22Rv1 (cell line): ENCODE measurements at regions not wholly inside any gene's neighbourhood (a gene's known extent, or its start where the extent isn't known, plus 50 kb on each side); places are given as distances from the start of the nearest gene placed in this dataset.
A peak's percentile ranks its signal among the peaks of the same experiment; 100 is the strongest.
"Not testable (repeated sequence)": the region's sequence is repeated elsewhere in the genome, so short reads cannot be mapped to it uniquely, and the experiment has no call there.

Experiments used
- H3K27ac ChIP-seq: fragments of 450-650 bp; 2 replicates; pipeline ENCODE4 v1.5.1; 2017
- CTCF ChIP-seq: fragments of 450-650 bp; IDR thresholded peaks from 2 replicates; pipeline ENCODE4 v1.5.1; 2017; ENCODE audit warnings: mild to moderate bottlenecking
- ZFX ChIP-seq: fragments of 450-650 bp; IDR thresholded peaks from 2 replicates; pipeline ENCODE4 v1.6.1; 2017; ENCODE audit warnings: antibody characterized with exemption, borderline replicate concordance

- H3K27ac ChIP-seq: not testable (repeated sequence)
Measured at GRCh38 chr1:243074224-243074623, 180.9 kb downstream of the CEP170 start.

DNA sequence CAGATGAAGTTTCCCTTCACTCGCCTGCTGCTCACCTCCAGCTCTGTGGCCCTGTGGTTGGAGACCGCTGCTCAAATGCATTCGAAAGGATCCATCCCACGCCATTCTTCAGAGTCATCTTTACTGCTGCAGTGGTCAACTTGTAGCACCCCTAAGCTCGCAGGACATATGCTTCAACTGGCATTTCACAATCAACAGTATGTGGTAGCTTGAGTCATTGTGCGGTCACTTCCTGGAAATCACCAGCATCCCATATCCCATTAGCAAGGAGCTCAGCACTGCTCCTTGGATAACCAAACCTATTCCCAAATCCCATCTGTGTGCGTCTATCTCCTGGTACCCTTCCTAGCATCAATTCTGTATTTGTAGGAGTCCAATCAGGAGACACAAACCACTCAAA is 188.0 kb downstream of the CEP170 start:
- H3K27ac ChIP-seq: not testable (repeated sequence)

- not testable (repeated sequence) for H3K27ac ChIP-seq
Measured at GRCh38 chr1:243061965-243062364, 193.1 kb downstream of the CEP170 start.

- H3K27ac ChIP-seq: not testable (repeated sequence)
Measured at GRCh38 chr1:243055510-243055909, 199.6 kb downstream of the CEP170 start.

GRCh38 chr1:243055091-243055490 is 200.0 kb downstream of the CEP170 start:
- not testable (repeated sequence) for H3K27ac ChIP-seq

DNA sequence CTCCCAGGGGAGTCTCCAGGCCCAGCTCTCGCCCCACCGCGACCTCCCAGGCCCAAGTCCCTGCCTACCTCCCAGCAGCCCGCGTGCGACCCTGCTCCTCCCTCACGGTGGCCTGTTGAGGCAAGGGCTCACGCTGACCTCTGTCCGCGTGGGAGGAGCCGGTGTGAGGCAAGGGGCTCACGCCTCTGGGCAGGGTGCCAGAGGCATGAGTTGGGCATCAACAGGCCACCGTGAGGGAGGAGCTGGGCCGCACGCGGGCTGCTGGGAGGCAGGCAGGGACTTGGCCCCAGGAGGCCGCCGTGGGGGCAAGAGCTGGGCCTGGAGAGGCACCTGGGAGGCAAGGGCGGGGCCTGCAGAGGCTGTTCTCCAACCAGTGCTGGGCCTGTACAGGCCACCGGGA is 200.4 kb downstream of the CEP170 start:
- not testable (repeated sequence) for H3K27ac ChIP-seq

- not testable (repeated sequence) for H3K27ac ChIP-seq
Measured at GRCh38 chr1:243053048-243053447, 202.0 kb downstream of the CEP170 start.

DNA sequence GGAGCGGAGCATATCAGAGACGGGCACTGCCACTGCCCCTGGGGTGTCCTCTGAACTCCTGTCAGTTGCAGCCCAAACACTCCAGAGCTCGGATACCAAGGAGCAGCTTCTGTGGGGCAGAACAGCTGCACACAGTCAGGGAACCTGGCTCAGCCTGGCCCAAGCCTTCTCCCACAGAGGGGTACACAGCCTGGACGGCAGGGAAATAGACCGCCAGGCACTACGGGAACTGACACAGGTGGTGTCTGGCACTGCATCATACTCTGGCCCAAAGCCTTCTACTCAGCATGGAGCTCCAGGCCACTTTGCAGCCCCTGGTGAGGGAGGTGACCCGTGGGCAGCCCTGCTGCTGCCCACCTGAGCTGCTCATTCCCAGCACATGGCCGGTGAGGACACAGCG is 204.5 kb downstream of the CEP170 start:
- H3K27ac ChIP-seq: not testable (repeated sequence)

DNA sequence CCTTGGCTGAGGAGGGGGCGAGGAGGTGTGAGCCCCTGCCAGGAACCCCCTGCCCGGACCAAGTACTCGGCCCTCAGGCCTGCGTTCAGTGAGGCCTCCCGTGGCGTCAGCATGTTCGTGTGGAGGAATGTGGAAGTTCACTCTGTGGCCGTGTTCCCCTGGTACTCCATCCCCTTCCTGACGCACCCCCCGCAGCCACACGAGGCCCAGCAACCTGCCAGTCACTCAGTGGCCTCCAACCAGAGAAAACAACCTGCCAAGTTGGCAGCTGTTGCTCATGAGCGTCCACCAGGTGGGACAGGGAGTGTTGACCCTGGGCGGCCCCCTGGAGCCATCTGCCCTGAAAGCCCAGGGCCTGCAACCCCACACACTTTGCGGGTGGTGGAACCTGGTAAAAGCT is 205.4 kb downstream of the CEP170 start:
- not testable (repeated sequence) for H3K27ac ChIP-seq

- H3K27ac ChIP-seq: not testable (repeated sequence)
Measured at GRCh38 chr1:243021365-243021764, 233.7 kb downstream of the CEP170 start.

GRCh38 chr1:243019030-243019635 is 235.9 kb downstream of the CEP170 start:
- not testable (repeated sequence) for H3K27ac ChIP-seq

DNA sequence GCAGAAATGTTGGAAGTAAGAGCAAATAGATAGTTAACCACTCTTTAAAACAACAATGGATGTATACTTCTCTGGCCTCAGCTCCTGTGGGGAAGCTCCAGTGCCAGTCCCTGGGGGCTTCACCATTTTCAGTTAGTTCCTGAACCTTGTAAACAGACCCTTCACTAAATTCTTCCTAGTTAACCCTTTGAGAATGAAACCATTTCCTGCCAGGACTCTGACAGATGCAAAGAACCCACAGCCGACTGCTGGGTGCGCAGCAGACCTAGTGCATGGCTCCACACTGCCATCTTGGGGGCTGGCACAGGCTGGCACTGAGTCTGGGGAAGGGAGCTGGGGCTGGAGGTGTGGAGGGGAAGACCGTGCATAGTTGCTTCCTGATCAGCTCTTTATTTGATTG is 244.4 kb downstream of the CEP170 start:
- H3K27ac ChIP-seq: not testable (repeated sequence)
- peak; percentile 34 for TF ChIP-seq CTCF

DNA sequence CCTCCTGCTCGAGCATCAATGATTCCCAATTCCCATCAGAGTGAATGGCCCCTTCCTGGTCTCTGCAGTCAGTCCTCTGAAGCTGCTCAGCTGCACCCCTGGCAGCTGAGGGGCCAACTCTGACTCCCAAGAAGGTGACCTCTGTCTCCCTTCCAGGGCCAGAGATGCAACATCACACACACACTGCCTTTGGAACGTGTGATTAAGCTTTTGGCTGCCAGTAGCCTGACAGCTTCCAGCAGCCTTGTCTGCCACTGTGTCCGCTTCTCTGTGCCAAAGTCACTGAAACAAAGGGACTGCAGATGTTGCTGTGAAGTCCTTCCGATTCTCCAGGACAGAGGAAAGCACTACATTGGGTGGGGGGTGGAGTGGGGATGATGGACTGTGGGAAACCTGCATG is 254.1 kb downstream of the CEP170 start:
- H3K27ac ChIP-seq: not testable (repeated sequence)

GRCh38 chr1:242992776-242993175 is 262.3 kb downstream of the CEP170 start:
- not testable (repeated sequence) for H3K27ac ChIP-seq

- not testable (repeated sequence) for H3K27ac ChIP-seq
Measured at GRCh38 chr1:242985096-242985495, 270.0 kb downstream of the CEP170 start.

DNA sequence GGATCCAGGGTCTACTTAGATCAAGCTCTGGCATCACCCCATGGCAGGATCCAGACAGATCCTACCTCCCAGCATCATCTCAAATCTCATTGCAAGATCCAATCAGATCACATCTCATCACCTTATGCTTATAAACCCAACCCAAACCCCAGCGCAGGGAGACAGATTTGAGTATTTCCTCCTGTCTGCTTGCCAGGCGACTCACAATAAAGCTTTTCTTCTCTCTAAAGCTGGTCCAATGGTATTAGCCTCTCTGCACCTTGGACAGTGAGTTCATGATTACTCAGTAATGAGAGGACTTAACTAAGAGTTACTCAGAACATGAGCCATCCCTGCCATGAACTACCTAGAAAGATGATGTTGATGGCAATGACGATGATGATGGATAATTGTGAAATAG is 281.7 kb downstream of the CEP170 start:
- not testable (repeated sequence) for H3K27ac ChIP-seq

DNA sequence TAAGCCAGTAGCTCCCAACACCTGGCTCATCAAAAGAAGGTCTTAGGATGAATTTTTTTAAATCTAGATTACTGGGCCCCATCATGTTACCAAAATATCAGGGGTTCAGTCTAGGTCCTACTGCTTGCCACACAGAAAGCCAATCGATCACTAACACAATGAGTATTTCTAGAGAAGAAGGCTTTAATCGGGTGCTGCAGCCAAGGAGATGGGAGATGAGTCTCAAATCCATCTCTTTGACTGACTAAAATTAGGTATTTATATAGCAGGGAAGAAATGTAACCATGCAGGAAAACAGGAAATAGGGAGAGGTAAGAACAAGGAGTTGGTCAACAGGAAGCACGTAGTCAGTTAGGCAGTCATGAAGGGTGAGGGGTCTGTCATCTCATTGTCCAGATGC is 288.2 kb downstream of the CEP170 start:
- no peak overlapping the region for H3K27ac ChIP-seq
- no peak for TF ChIP-seq ZFX
- TF ChIP-seq CTCF: no peak

GRCh38 chr1:242959397-242959796 is 295.7 kb downstream of the CEP170 start:
- H3K27ac ChIP-seq: not testable (repeated sequence)

DNA sequence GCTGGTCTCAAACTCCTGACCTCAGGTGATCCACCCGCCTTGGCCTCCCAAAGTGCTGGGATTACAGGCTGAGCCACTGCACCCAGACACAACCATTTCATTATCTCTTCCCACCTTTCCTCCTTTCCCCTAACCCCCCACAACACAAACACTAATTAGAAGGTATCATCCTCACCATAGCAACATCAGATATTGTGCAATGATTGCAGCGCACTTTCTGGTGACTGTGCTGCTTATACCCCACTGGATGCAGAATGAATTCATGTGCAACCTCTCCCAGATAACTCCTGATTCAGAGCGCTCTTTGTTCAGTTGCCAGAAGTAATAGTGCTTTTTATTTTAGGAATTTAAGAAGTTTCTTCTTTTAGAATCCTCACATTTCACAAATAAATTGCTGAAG is 300.1 kb downstream of the CEP170 start:
- H3K27ac ChIP-seq: not testable (repeated sequence)
